ENCODE measurements at regions not wholly inside any gene's neighbourhood (a gene's known extent, or its start where the extent isn't known, plus 50 kb on each side); places are given as distances from the start of the nearest gene placed in this dataset.

- H3K9me3 Mint-ChIP-seq = no peaks in the 10 kb centered on the region
- H3K4me3 Mint-ChIP-seq = no peak overlapping the region
- peaks cover 0 to 8% (median 4%) of the 10 kb centered on the region in 3 donors for H3K27me3 Mint-ChIP-seq (ENCODE audit: low read depth in 3 of 3)
- no peak overlapping the region for H3K27ac Mint-ChIP-seq
- peak in 1 of 3 donors; percentile 17 for DNase-seq
- no peaks in the 10 kb centered on the region for H3K4me1 Mint-ChIP-seq
- H3K36me3 Mint-ChIP-seq = no peaks in the 10 kb centered on the region
Observed at GRCh38 chr4:121484633-121485032, 103.8 kb upstream of the QRFPR start.

DNA sequence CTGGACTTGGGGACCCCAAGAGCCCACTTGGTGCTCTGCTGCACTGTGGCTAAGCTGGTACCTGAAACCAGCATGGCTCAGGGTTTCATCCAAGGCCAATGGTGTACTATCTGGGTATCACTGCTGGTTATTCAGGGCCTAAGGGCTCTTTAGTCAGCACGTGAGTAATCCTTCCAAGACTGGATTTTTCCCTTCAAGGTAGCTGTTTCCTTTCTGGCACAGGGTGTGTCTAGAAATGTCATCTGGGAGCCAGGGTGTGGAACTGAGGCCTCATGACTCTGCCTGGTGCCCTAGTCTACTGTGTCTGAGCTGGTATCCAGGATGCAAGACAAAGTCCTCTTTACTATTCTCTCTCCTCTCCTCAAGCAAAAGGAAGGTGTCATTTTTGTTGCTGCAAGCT lies 99.0 kb upstream of the QRFPR start:
- no peak overlapping the region for H3K27ac Mint-ChIP-seq
- no peak for DNase-seq
- H3K27me3 Mint-ChIP-seq (ENCODE audit: low read depth in 3 of 3) = peaks cover 0 to 10% (median 4%) of the 10 kb centered on the region in 3 donors
- no peaks in the 10 kb centered on the region for H3K9me3 Mint-ChIP-seq
- H3K36me3 Mint-ChIP-seq = no peaks in the 10 kb centered on the region
- no peaks in the 10 kb centered on the region for H3K4me1 Mint-ChIP-seq
- H3K4me3 Mint-ChIP-seq = no peak overlapping the region

GRCh38 chr4:121477480-121477879 lies 96.7 kb upstream of the QRFPR start:
- Mint-ChIP-seq H3K4me1 (no peaks in the 10 kb centered on the region), H3K4me3 (no peak overlapping the region), H3K27me3 (ENCODE audit: low read depth in 3 of 3) (peaks cover 0 to 3% (median 2%) of the 10 kb centered on the region in 3 donors), H3K27ac (no peak overlapping the region), H3K9me3 (no peaks in the 10 kb centered on the region), H3K36me3 (no peaks in the 10 kb centered on the region)
- DNase-seq = no peak

DNA sequence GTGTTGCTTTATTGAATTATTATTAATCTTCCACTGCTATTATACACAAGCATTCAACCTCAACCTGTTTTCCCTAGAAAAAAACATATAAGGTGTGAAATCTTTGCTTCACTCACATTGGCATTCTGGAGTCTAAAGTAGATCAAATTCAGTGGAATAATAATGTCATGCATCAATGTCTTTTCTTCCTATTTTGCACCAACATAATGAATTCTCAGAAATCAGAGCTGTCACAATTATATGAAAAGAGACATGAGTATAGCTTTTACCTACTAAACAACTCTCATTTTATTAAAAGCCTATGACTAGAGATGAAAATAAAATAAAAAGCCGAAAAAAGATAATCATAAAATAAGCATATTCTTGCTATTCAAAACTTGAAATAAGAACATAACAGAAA lies 96.3 kb upstream of the QRFPR start:
- no peak overlapping the region for H3K4me3 Mint-ChIP-seq
- H3K27ac Mint-ChIP-seq = no peak overlapping the region
- H3K9me3 Mint-ChIP-seq = peaks cover 0 to 2% (median 0%) of the 10 kb centered on the region in 6 donors
- DNase-seq = no peak
- peaks cover 0 to 3% (median 2%) of the 10 kb centered on the region in 3 donors for H3K27me3 Mint-ChIP-seq (ENCODE audit: low read depth in 3 of 3)
- no peaks in the 10 kb centered on the region for H3K4me1 Mint-ChIP-seq
- H3K36me3 Mint-ChIP-seq = no peaks in the 10 kb centered on the region

- no peaks in the 10 kb centered on the region for H3K36me3 Mint-ChIP-seq
- peaks cover 0 to 5% (median 2%) of the 10 kb centered on the region in 3 donors for H3K27me3 Mint-ChIP-seq (ENCODE audit: low read depth in 3 of 3)
- no peak for DNase-seq
- H3K27ac Mint-ChIP-seq = peak overlapping the region in 1 of 6 donors; percentile 38
- no peak overlapping the region for H3K4me3 Mint-ChIP-seq
- H3K9me3 Mint-ChIP-seq = peaks cover 2 to 10% (median 7%) of the 10 kb centered on the region in 6 donors
- no peaks in the 10 kb centered on the region for H3K4me1 Mint-ChIP-seq
Observed at GRCh38 chr4:121472937-121473721, 92.3 kb upstream of the QRFPR start.

DNA sequence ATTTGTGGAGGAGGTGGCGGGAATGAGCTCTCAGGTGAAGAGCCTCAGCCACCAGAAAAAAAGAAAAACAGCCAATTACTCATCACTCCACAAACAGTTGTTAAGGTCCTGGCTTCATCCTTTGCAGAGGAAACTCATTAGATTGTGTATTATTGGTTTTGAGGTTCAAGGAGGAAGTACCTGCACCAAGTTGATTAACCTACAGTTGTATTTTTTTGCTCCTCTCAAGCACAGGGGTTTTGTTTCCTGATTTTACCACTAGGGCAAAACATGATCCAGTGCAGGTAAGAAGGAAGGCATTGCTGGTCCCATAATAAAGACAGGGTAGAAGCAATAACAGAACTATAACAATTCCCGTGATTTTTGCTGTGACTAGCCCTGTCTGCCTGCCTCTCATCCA lies 84.0 kb upstream of the QRFPR start:
- H3K4me1 Mint-ChIP-seq = no peaks in the 10 kb centered on the region
- no peak overlapping the region for H3K4me3 Mint-ChIP-seq
- peaks cover 6 to 28% (median 19%) of the 10 kb centered on the region in 6 donors for H3K9me3 Mint-ChIP-seq
- no peaks in the 10 kb centered on the region for H3K36me3 Mint-ChIP-seq
- no peak overlapping the region for H3K27ac Mint-ChIP-seq
- no peak for DNase-seq
- H3K27me3 Mint-ChIP-seq (ENCODE audit: low read depth in 3 of 3) = peaks cover 4 to 10% (median 7%) of the 10 kb centered on the region in 3 donors

DNA sequence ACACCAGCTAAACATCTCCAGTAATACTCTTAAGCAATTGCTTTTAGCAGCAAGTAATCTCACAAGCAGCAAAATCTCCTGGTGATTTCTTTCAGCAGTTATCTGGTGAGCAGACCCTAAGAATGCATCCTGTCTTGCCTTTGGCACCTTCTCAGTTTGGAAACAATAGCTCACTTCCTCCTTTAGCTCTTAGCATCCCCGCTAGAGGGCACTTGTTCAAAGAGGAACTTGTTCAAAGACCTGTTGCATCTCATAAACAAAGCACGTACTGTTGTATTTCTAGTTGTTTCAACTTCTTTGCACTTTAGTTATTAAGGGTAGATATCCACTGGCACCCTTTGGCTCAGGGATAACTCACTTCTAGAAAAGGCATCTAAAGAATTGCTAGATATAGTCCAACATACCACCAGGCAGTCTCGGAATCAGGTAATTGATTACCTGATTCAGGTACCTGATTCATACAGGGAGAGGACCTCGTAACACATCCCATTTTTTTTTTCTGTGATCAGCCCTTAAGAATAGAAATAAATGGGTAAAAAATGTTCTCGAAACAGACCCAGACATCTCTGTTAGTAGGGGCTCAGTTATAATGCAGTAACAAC lies 81.9 kb upstream of the QRFPR start:
- peaks cover 5 to 14% (median 9%) of the 10 kb centered on the region in 6 donors for H3K9me3 Mint-ChIP-seq
- peak in 2 of 3 donors; percentile 22 to 36 for DNase-seq
- H3K27ac Mint-ChIP-seq = no peak overlapping the region
- peaks cover 4 to 10% (median 8%) of the 10 kb centered on the region in 3 donors for H3K27me3 Mint-ChIP-seq (ENCODE audit: low read depth in 3 of 3)
- no peaks in the 10 kb centered on the region for H3K4me1 Mint-ChIP-seq
- no peak overlapping the region for H3K4me3 Mint-ChIP-seq
- H3K36me3 Mint-ChIP-seq = no peaks in the 10 kb centered on the region

DNA sequence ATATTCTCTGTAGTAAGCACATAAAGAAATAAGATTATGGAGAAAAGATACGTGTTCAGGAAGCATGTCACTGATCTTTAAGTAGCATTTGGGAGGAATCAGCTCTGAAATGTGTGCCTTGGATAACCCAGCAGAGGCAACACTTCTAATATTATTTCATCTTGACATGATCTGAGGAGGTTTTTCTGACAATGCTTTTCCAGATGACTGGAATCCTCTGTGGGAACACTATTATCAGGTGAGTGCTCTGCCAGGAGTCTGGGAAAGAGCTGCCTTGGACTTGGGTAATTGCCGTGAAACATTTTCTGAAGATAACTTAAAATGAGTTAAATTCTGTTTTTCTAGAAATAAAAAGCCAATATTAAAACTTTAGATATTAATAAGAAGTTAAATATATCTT lies 78.2 kb upstream of the QRFPR start:
- Mint-ChIP-seq H3K4me1 (no peaks in the 10 kb centered on the region), H3K4me3 (no peak overlapping the region), H3K27ac (no peak overlapping the region), H3K36me3 (no peaks in the 10 kb centered on the region), H3K27me3 (ENCODE audit: low read depth in 3 of 3) (peaks cover 2 to 8% (median 6%) of the 10 kb centered on the region in 3 donors), H3K9me3 (peaks cover 0 to 2% (median 0%) of the 10 kb centered on the region in 6 donors)
- no peak for DNase-seq

- no peak for DNase-seq
- H3K9me3 Mint-ChIP-seq = peaks cover 0 to 2% (median 0%) of the 10 kb centered on the region in 6 donors
- H3K4me1 Mint-ChIP-seq = no peaks in the 10 kb centered on the region
- H3K27ac Mint-ChIP-seq = no peak overlapping the region
- H3K4me3 Mint-ChIP-seq = no peak overlapping the region
- peaks cover 2 to 6% (median 4%) of the 10 kb centered on the region in 3 donors for H3K27me3 Mint-ChIP-seq (ENCODE audit: low read depth in 3 of 3)
- H3K36me3 Mint-ChIP-seq = no peaks in the 10 kb centered on the region
Observed at GRCh38 chr4:121457278-121457875, 76.6 kb upstream of the QRFPR start.

- Mint-ChIP-seq H3K4me1 (no peaks in the 10 kb centered on the region), H3K4me3 (no peak overlapping the region), H3K27ac (no peak overlapping the region), H3K36me3 (no peaks in the 10 kb centered on the region), H3K9me3 (peaks cover 0 to 2% (median 0%) of the 10 kb centered on the region in 6 donors), H3K27me3 (ENCODE audit: low read depth in 3 of 3) (peaks cover 0 to 6% (median 4%) of the 10 kb centered on the region in 3 donors)
- no peak for DNase-seq
Observed at GRCh38 chr4:121455285-121455684, 74.5 kb upstream of the QRFPR start.

DNA sequence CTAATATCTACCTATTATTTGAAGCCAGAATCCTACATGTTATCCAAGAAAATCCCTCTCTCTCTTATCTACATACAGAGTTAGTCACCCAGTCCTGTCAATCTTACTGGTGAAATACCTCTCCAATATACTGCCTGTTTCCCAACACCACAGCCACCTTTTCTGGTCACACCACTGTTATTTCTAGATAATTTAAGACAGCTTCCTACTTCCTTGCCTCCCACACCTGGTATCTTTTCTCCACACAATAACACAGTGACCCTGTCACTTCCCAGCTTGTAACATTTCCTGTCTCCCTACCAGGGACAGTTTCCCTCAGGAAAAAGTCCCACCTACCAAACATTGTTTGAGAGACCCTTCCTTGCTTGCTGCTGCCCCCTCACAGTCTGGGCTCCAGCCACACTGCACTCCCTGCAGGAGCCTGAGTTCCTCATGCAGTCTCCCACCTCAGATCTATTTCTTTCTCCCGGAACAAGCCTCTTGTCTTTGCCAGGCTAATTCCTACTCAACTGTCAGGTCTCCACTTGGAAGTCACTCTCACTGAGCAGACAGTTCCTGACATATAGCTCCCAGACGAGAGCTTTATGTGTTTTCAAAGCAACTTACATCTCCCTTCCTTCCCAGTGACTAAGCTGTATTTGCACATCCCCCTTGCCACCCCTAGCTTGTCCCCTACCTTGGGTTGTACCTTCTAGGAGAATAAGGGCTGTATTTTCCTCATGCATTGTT lies 73.6 kb upstream of the QRFPR start:
- Mint-ChIP-seq H3K27me3 (ENCODE audit: low read depth in 3 of 3) (peaks cover 0 to 6% (median 4%) of the 10 kb centered on the region in 3 donors), H3K4me1 (no peaks in the 10 kb centered on the region), H3K27ac (no peak overlapping the region), H3K36me3 (no peaks in the 10 kb centered on the region), H3K9me3 (peaks cover 0 to 2% (median 0%) of the 10 kb centered on the region in 6 donors), H3K4me3 (no peak overlapping the region)
- DNase-seq = no peak

DNA sequence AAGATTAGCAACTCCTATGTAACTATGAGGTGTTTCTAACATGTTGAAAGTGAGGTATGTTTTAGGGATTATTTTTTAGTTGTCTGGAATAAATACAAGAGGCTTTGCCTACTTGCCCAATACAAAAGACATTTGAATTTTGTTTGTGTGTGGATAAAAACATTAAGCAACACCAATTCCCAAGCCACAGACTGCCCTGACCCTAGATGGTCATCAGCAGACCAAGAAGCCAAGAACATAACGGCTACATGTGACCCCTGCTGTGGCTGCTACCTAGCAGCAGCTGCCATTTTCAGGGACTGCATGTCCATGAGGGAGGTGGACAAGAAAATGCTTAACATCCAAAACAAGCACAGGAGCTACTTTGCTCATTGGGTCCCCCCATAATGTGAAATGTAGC lies 70.5 kb upstream of the QRFPR start:
- H3K36me3 Mint-ChIP-seq = no peaks in the 10 kb centered on the region
- peaks cover 0 to 8% (median 2%) of the 10 kb centered on the region in 3 donors for H3K27me3 Mint-ChIP-seq (ENCODE audit: low read depth in 3 of 3)
- DNase-seq = no peak
- no peak overlapping the region for H3K4me3 Mint-ChIP-seq
- H3K9me3 Mint-ChIP-seq = peaks cover 0 to 2% (median 0%) of the 10 kb centered on the region in 6 donors
- H3K27ac Mint-ChIP-seq = no peak overlapping the region
- H3K4me1 Mint-ChIP-seq = no peaks in the 10 kb centered on the region

GRCh38 chr4:121449416-121449815 lies 68.6 kb upstream of the QRFPR start:
- Mint-ChIP-seq H3K4me1 (no peaks in the 10 kb centered on the region), H3K36me3 (no peaks in the 10 kb centered on the region), H3K27me3 (ENCODE audit: low read depth in 3 of 3) (peaks cover 0 to 3% (median 0%) of the 10 kb centered on the region in 3 donors), H3K9me3 (peaks cover 0 to 1% (median 0%) of the 10 kb centered on the region in 6 donors), H3K27ac (no peak overlapping the region), H3K4me3 (no peak overlapping the region)
- no peak for DNase-seq
